ENCODE measurements at regions not wholly inside any gene's neighbourhood (a gene's known extent, or its start where the extent isn't known, plus 50 kb on each side); places are given as distances from the start of the nearest gene placed in this dataset.
"Not testable (repeated sequence)": the region's sequence is repeated elsewhere in the genome, so short reads cannot be mapped to it uniquely, and the experiment has no call there.

- DNase-seq: no peak
Measured at GRCh38 chr4:11669156-11669555, 240.5 kb upstream of the HS3ST1 start.

GRCh38 chr4:11663114-11663513 lies 234.4 kb upstream of the HS3ST1 start:
- DNase-seq: no peak

GRCh38 chr4:11650801-11651596 lies 222.3 kb upstream of the HS3ST1 start:
- DNase-seq: no peak

- DNase-seq: no peak
Measured at GRCh38 chr4:11647433-11647832, 218.7 kb upstream of the HS3ST1 start.

GRCh38 chr4:11643081-11643480 lies 214.4 kb upstream of the HS3ST1 start:
- not testable (repeated sequence) for DNase-seq

- no peak for DNase-seq
Measured at GRCh38 chr4:11640584-11640983, 211.9 kb upstream of the HS3ST1 start.

- no peak for DNase-seq
Measured at GRCh38 chr4:11636551-11636950, 207.9 kb upstream of the HS3ST1 start.

GRCh38 chr4:11636031-11636430 lies 207.3 kb upstream of the HS3ST1 start:
- DNase-seq: no peak

- DNase-seq: no peak
Measured at GRCh38 chr4:11635342-11635741, 206.6 kb upstream of the HS3ST1 start.

GRCh38 chr4:11634283-11634682 lies 205.6 kb upstream of the HS3ST1 start:
- no peak for DNase-seq

- no peak for DNase-seq
Measured at GRCh38 chr4:11633430-11633829, 204.7 kb upstream of the HS3ST1 start.

- no peak for DNase-seq
Measured at GRCh38 chr4:11632483-11632882, 203.8 kb upstream of the HS3ST1 start.

- DNase-seq: no peak
Measured at GRCh38 chr4:11632025-11632424, 203.3 kb upstream of the HS3ST1 start.

GRCh38 chr4:11631416-11631815 lies 202.7 kb upstream of the HS3ST1 start:
- DNase-seq: no peak

GRCh38 chr4:11628093-11628725 lies 199.5 kb upstream of the HS3ST1 start:
- no peak for DNase-seq

- DNase-seq: no peak
Measured at GRCh38 chr4:11626066-11626465, 197.4 kb upstream of the HS3ST1 start.

GRCh38 chr4:11625211-11625610 lies 196.5 kb upstream of the HS3ST1 start:
- no peak for DNase-seq

GRCh38 chr4:11624370-11624769 lies 195.7 kb upstream of the HS3ST1 start:
- no peak for DNase-seq

GRCh38 chr4:11623726-11624037 lies 195.0 kb upstream of the HS3ST1 start:
- DNase-seq: no peak

GRCh38 chr4:11622961-11623725 lies 194.4 kb upstream of the HS3ST1 start:
- DNase-seq: no peak

- no peak for DNase-seq
Measured at GRCh38 chr4:11620861-11621260, 192.2 kb upstream of the HS3ST1 start.

- no peak for DNase-seq
Measured at GRCh38 chr4:11618666-11619282, 190.1 kb upstream of the HS3ST1 start.

GRCh38 chr4:11616856-11617255 lies 188.2 kb upstream of the HS3ST1 start:
- DNase-seq: no peak

GRCh38 chr4:11615601-11616000 lies 186.9 kb upstream of the HS3ST1 start:
- DNase-seq: no peak
